Thoracic aorta (tissue), 2 donors: ENCODE measurements at regions not wholly inside any gene's neighbourhood (a gene's known extent, or its start where the extent isn't known, plus 50 kb on each side); places are given as distances from the start of the nearest gene placed in this dataset.

Source experiments
- ATAC-seq: fragments of 150-250 bp; one replicate; pipeline ENCODE4 v1.8.0; 2017; ENCODE audit warnings: low read depth; ENCODE audit not compliant: insufficient number of reproducible peaks, low FRiP score
- DNase-seq: peaks from one replicate; pipeline ENCODE4 v3.0.0-alpha.2; 2020; ENCODE audit warnings: low spot score
- H3K27ac ChIP-seq, 2 donors: fragments of 200-600 bp; sonication (generic); 1 replicate in 1 of 2; 2 replicates in 1 of 2; pipeline ENCODE4 v1.5.1; 2016; ENCODE audit warnings: mild to moderate bottlenecking in 2 of 2, moderate library complexity in 2 of 2
- H3K27me3 ChIP-seq: fragments of 200-600 bp; sonication (generic); replicated peaks from 2 replicates; pipeline ENCODE4 v1.6.0; 2016; ENCODE audit warnings: mild to moderate bottlenecking; ENCODE audit not compliant: insufficient read depth
- H3K36me3 ChIP-seq: fragments of 200-600 bp; sonication (generic); one replicate; pipeline ENCODE4 v1.5.1; 2016
- H3K4me1 ChIP-seq, 2 donors: fragments of 200-600 bp; sonication (generic); 1 replicate in 1 of 2; 2 replicates in 1 of 2; pipeline versions ENCODE4 v1.5.1 to v1.6.0; 2016; ENCODE audit warnings: low read depth in 2 of 2, mild to moderate bottlenecking in 1 of 2; ENCODE audit not compliant: control insufficient read depth in 1 of 2
- H3K4me3 ChIP-seq: fragments of 200-600 bp; sonication (generic); 2 replicates; pipeline ENCODE4 v1.5.1; 2016; ENCODE audit warnings: mild to moderate bottlenecking
- H3K9me3 ChIP-seq: fragments of 200-600 bp; sonication (generic); 2 replicates; pipeline ENCODE4 v1.5.1; 2016
- CTCF ChIP-seq: fragments of 200-600 bp; sonication (generic); IDR thresholded peaks from one replicate; pipeline ENCODE4 v1.5.1; 2019; ENCODE audit warnings: antibody characterized with exemption

DNA sequence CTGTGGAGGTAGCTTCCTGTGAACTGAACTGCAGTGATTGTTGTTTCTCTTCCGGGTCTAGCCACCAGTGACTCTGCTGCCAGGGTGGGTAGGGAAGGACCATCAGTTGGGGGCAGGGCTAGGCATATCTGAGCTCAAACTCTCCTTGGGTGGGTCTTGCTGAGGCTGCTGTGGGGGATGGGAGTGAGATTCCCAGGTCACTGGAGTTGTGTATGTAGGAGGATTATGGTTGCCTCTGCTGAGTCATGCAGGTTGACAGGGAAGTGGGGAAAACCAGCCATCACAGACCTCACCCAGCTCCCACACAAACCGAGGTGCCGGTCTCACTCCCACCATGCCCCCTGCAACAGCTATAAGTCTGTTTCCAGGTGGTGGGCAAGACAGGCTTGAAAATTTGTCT, 1937.8 kb downstream of the PCDH7 start:
- ATAC-seq = no peak
- Histone ChIP-seq H3K9me3 (no peaks in the 10 kb centered on the region), H3K36me3 (no peaks in the 10 kb centered on the region), H3K27me3 (no peaks in the 10 kb centered on the region), H3K27ac (no peak overlapping the region), H3K4me3 (no peak overlapping the region), H3K4me1 (no peaks in the 10 kb centered on the region)
- no peak for DNase-seq
- TF ChIP-seq CTCF = no peak

DNA sequence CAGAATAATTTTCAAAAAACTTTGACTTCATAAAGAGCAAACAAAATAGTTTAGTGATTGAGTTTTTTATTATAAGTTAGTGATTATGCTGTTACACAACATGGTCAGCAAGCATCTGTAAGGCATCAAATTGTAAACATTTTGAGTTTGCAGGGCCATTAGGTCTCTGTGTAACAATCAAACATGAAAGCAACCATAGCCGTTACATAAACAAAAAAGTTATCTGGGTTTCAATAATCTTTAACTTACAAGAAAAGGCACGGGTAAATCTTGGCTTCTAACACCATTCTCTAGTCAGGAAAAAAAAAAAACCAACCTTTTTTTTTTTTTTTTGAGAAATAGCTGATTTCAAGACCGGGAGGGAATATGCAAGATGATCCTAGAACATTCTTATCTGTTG, 1941.1 kb downstream of the PCDH7 start:
- ATAC-seq = no peak
- no peak overlapping the region for H3K4me3 ChIP-seq
- no peak for TF ChIP-seq CTCF
- H3K36me3 ChIP-seq = no peaks in the 10 kb centered on the region
- H3K27ac ChIP-seq = no peak overlapping the region
- no peaks in the 10 kb centered on the region for H3K9me3 ChIP-seq
- H3K27me3 ChIP-seq = no peaks in the 10 kb centered on the region
- H3K4me1 ChIP-seq = no peaks in the 10 kb centered on the region
- no peak for DNase-seq

- Histone ChIP-seq H3K27me3 (no peaks in the 10 kb centered on the region), H3K4me1 (no peaks in the 10 kb centered on the region), H3K36me3 (no peaks in the 10 kb centered on the region), H3K9me3 (no peaks in the 10 kb centered on the region), H3K27ac (no peak overlapping the region), H3K4me3 (no peak overlapping the region)
- no peak for TF ChIP-seq CTCF
- DNase-seq = no peak
- ATAC-seq = no peak
These were observed 1942.6 kb downstream of the PCDH7 start for GRCh38 chr4:32662803-32663202.

DNA sequence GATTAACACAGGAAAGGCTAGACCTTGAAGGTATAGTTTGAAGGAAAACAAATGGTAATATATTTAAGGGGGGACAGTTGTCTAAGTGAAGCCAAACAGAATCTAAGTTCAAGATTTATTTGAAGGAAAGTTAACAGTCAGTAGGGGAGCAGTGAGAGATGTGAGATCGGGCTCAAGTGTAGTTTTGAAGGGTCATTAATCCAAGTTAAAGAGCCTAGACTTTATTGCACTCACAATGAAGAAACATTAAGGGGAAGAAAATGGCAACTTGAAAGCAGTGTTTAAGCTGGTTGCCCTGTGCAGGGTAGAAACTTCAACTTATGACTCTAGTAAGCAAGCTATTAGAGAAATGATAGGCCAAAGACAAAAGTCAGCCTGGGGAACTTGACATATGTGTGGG, 1952.2 kb downstream of the PCDH7 start:
- H3K36me3 ChIP-seq = no peaks in the 10 kb centered on the region
- no peak overlapping the region for H3K4me3 ChIP-seq
- no peaks in the 10 kb centered on the region for H3K9me3 ChIP-seq
- ATAC-seq (no peak), DNase-seq (no peak)
- no peak overlapping the region for H3K27ac ChIP-seq
- no peak for TF ChIP-seq CTCF
- no peaks in the 10 kb centered on the region for H3K4me1 ChIP-seq
- H3K27me3 ChIP-seq = no peaks in the 10 kb centered on the region

DNA sequence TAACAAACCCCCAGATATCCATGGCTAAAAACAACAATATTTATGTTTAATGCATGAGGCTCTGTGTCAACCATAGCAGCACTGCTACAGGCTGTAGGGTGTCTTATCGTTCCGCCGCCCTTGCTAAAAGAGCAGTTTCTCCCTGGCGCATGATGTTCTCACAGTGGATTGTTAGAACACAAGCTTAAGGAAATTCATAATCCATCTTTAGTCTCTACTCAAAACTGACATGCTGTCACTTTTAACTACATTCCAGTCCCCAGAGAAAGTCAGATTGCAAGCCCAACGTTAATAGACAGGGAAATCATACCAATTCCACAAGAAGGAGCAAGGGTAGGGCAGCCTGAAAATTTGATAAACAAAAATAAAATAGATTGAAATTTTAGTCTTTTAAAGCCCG, 1960.8 kb downstream of the PCDH7 start:
- H3K36me3 ChIP-seq = no peaks in the 10 kb centered on the region
- no peaks in the 10 kb centered on the region for H3K4me1 ChIP-seq
- ATAC-seq (no peak), DNase-seq (no peak)
- H3K9me3 ChIP-seq = no peaks in the 10 kb centered on the region
- H3K27ac ChIP-seq = no peak overlapping the region
- H3K4me3 ChIP-seq = no peak overlapping the region
- no peak for TF ChIP-seq CTCF
- H3K27me3 ChIP-seq = no peaks in the 10 kb centered on the region
